ENCODE measurements at regions not wholly inside any gene's neighbourhood (a gene's known extent, or its start where the extent isn't known, plus 50 kb on each side); places are given as distances from the start of the nearest gene placed in this dataset.

DNA sequence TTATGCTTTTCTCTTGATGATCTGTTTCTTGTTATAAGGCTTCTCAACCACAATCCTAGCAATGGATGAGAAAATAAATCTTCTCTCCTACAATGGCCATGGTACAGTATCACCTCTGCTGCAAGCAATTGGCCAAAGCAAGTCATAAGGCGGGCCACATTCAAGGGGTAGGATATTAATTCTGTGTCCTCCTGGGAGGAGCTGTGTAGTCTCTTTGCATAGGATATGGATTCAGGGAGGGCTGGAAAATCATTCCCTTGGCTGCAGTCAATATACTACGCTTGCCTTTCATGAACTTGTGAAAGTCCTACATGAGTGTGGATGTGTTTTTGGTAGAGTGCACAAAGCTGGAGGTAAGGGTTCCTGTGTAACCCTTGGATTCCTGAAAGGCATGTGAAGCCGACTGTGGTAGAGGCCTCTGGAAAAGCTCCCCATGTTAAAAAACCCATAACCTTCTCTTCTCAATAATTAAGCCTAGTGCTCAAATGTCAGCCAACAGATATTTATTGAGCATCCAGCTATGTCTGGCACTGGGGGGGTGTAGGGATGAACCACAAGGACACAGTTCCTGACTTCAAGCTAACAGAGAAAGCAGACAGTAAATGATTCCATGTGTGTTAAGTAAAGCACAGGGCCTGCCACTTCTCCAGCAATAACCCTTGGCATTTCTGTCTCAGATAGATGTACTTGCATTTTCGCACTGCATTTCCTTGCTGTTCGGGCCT is 147.6 kb upstream of the HS3ST3A1 start:
- intact Hi-C loops (cut with micrococcal nuclease), result no loop called here

GRCh38 chr17:13749891-13750235 is 148.1 kb upstream of the HS3ST3A1 start:
- Histone ChIP-seq H3K4me1 (peaks cover 10% of the 10 kb centered on the region), H3K36me3 (no peaks in the 10 kb centered on the region), H3K27ac (replicated peaks) (no peak overlapping the region), H3K4me3 (no peak overlapping the region), H3K27me3 (ENCODE audit: low read depth) (peaks cover 8% of the 10 kb centered on the region), H3K9me3 (replicated peaks) (no peaks in the 10 kb centered on the region)
- intact Hi-C loops (cut with micrococcal nuclease), result no loop called here
- TF ChIP-seq CTCF (IDR thresholded peaks at IDR 0.05; ENCODE audit: borderline replicate concordance), result no peak
- no peak for DNase-seq

More for the DNA sequence above, 147.6 kb upstream of the HS3ST3A1 start:
- peaks cover 8% of the 10 kb centered on the region for H3K27me3 ChIP-seq (ENCODE audit: low read depth)
- peaks cover 10% of the 10 kb centered on the region for H3K4me1 ChIP-seq
- DNase-seq, result no peak
- H3K4me3 ChIP-seq, result no peak overlapping the region
- H3K36me3 ChIP-seq, result no peaks in the 10 kb centered on the region
- TF ChIP-seq CTCF (IDR thresholded peaks at IDR 0.05; ENCODE audit: borderline replicate concordance), result no peak
- H3K27ac ChIP-seq (replicated peaks), result no peak overlapping the region
- no peaks in the 10 kb centered on the region for H3K9me3 ChIP-seq (replicated peaks)

DNA sequence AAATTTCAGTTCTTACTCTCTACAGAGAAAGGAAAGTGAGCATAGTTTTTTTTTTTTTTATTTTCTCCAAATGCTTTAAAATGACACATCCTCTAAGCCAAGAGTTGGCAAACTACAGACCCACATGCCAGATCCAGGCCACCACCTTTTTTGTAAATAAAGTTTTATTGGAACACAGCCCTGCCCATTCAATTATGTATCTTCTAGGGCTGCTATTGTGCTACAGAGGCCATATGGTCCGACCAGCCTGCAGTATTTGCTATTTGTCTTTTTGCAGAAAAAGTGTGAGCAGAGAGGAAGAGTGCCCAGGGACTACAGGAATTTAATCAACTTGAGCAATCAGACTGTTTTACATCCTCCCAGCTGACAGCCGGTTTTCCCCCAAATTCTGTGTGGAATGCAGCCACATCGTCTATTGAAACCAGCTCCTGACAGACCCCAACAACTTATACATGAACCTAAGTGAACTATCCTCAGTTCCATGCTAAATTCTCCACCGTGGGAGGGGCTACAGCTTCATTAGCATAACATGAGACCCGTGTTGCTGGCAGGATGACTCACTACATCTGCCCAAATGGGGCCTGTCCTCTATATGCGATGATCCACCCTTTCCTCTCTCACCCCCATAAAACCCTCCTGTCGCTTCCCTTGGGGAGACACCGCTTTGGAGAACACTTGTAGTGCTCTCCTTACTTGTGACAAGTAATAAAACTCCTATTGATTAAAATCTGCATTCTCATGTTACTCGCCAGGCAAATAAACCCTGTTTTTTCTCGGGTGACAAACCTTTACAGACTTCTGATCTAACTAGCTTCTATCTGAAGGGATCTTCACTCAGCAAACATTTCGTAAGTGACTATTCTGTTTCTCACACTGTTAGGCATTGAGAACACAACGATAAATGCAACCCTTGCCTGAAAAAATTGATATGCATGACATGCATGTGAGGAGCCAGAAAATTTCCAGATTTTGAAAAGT is 149.4 kb upstream of the HS3ST3A1 start:
- no peak for DNase-seq
- peaks cover 8% of the 10 kb centered on the region for H3K4me1 ChIP-seq
- no peak overlapping the region for H3K27ac ChIP-seq (replicated peaks)
- no peaks in the 10 kb centered on the region for H3K36me3 ChIP-seq
- TF ChIP-seq CTCF (IDR thresholded peaks at IDR 0.05; ENCODE audit: borderline replicate concordance), result no peak
- no peak overlapping the region for H3K4me3 ChIP-seq
- intact Hi-C loops (cut with micrococcal nuclease), result no loop called here
- peaks cover 8% of the 10 kb centered on the region for H3K27me3 ChIP-seq (ENCODE audit: low read depth)
- no peaks in the 10 kb centered on the region for H3K9me3 ChIP-seq (replicated peaks)

DNA sequence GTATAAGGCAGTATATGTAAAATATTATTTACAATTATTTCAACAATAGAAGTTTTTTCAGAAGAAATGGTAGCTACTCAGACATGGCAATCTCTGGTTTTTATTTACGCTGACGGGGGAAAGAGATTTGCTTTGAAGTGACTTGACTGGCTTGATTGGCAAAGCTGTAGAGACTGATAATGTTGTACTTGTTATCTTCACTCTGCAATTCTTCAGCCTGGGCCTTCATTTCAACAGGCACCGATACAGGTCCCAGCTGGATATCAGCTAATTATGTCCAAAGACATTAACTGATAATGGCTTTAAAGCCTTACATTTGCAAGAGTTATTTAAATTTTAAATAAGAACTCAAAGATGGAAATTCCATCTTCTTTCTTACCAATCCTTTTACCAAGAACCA is 151.4 kb upstream of the HS3ST3A1 start:
- H3K27ac ChIP-seq (replicated peaks), result no peak overlapping the region
- no peak for DNase-seq
- no peak overlapping the region for H3K4me3 ChIP-seq
- peaks cover 8% of the 10 kb centered on the region for H3K27me3 ChIP-seq (ENCODE audit: low read depth)
- TF ChIP-seq CTCF (IDR thresholded peaks at IDR 0.05; ENCODE audit: borderline replicate concordance), result no peak
- H3K4me1 ChIP-seq, result peaks cover 3% of the 10 kb centered on the region
- no peaks in the 10 kb centered on the region for H3K36me3 ChIP-seq
- intact Hi-C loops (cut with micrococcal nuclease), result no loop called here
- no peaks in the 10 kb centered on the region for H3K9me3 ChIP-seq (replicated peaks)

DNA sequence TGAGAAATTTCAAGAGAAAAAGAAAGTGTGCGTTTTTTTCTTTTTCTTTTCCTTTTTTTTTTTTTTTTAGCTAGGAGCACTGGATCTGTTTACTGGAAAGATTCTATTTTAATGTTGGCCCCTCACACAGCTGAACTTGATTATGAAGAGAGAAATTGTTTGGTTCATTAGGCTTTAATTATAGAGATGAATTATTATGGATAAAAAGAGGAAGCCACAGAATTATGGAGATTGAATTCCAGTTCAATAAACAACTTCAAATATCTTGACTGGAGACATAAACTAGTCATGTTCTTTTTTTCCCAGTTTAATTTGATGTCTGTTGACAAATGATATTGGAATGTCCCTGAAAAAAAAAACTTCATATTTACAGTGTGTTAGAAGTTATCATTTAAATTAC is 152.0 kb upstream of the HS3ST3A1 start:
- intact Hi-C loops (cut with micrococcal nuclease), result no loop called here

More for the DNA sequence above, 152.0 kb upstream of the HS3ST3A1 start:
- no peak for DNase-seq
- no peaks in the 10 kb centered on the region for H3K36me3 ChIP-seq
- no peak overlapping the region for H3K27ac ChIP-seq (replicated peaks)
- peaks cover 8% of the 10 kb centered on the region for H3K27me3 ChIP-seq (ENCODE audit: low read depth)
- peaks cover 3% of the 10 kb centered on the region for H3K4me1 ChIP-seq
- no peak for TF ChIP-seq CTCF (IDR thresholded peaks at IDR 0.05; ENCODE audit: borderline replicate concordance)
- H3K4me3 ChIP-seq, result no peak overlapping the region
- no peaks in the 10 kb centered on the region for H3K9me3 ChIP-seq (replicated peaks)
